ENCODE measurements at regions not wholly inside any gene's neighbourhood (a gene's known extent, or its start where the extent isn't known, plus 50 kb on each side); places are given as distances from the start of the nearest gene placed in this dataset.

GRCh38 chrX:134173541-134174272, 63.3 kb upstream of the CCDC160 start:
- DNase-seq (ENCODE audit: low spot score): no peak

- no peak for DNase-seq (ENCODE audit: low spot score)
Observed at GRCh38 chrX:134174273-134174660, 62.7 kb upstream of the CCDC160 start.

GRCh38 chrX:134174859-134175258, 62.1 kb upstream of the CCDC160 start:
- no peak for DNase-seq (ENCODE audit: low spot score)

GRCh38 chrX:134177527-134177926, 59.5 kb upstream of the CCDC160 start:
- no peak for DNase-seq (ENCODE audit: low spot score)

- no peak for DNase-seq (ENCODE audit: low spot score)
Observed at GRCh38 chrX:134180601-134181274, 56.2 kb upstream of the CCDC160 start.

GRCh38 chrX:134181275-134181660, 55.7 kb upstream of the CCDC160 start:
- DNase-seq (ENCODE audit: low spot score): no peak

GRCh38 chrX:134183665-134184064, 53.3 kb upstream of the CCDC160 start:
- DNase-seq (ENCODE audit: low spot score): no peak

GRCh38 chrX:134184936-134185335, 52.0 kb upstream of the CCDC160 start:
- DNase-seq (ENCODE audit: low spot score): no peak

GRCh38 chrX:134186362-134187121, 50.4 kb upstream of the CCDC160 start:
- DNase-seq (ENCODE audit: low spot score): no peak
